Liver (tissue), 8 donors: ENCODE measurements at regions not wholly inside any gene's neighbourhood (a gene's known extent, or its start where the extent isn't known, plus 50 kb on each side); places are given as distances from the start of the nearest gene placed in this dataset.

ENCODE experiments used
- DNase-seq: peaks from one replicate; pipeline ENCODE4 v3.0.0-alpha.2; 2017; ENCODE audit warnings: low spot score
- H3K27ac ChIP-seq, 2 donors: one replicate each; pipeline ENCODE4 v1.7.0; 2013; ENCODE audit warnings: inconsistent platforms in 2 of 2, low read length in 2 of 2, control low read depth in 1 of 2, low read depth in 1 of 2, mild to moderate bottlenecking in 1 of 2
- H3K27me3 ChIP-seq, 4 donors: one replicate each; pipeline versions ENCODE4 v1.6.1 to v1.7.0; 2013; ENCODE audit warnings: low read length in 3 of 4, inconsistent platforms in 1 of 4, mild to moderate bottlenecking in 1 of 4, moderate library complexity in 1 of 4; ENCODE audit not compliant: control insufficient read depth in 4 of 4, insufficient read depth in 4 of 4
- H3K36me3 ChIP-seq, 4 donors: one replicate each; pipeline versions ENCODE4 v1.6.1 to v1.7.0; 2013; ENCODE audit warnings: low read length in 3 of 4, mild to moderate bottlenecking in 3 of 4, low read depth in 1 of 4, moderate library complexity in 1 of 4; ENCODE audit not compliant: control insufficient read depth in 4 of 4, insufficient read depth in 3 of 4
- H3K4me1 ChIP-seq, 4 donors: one replicate each; pipeline versions ENCODE4 v1.6.1 to v1.7.0; 2013; ENCODE audit warnings: low read length in 3 of 4, mild to moderate bottlenecking in 3 of 4, moderate library complexity in 1 of 4; ENCODE audit not compliant: control insufficient read depth in 4 of 4, insufficient read depth in 4 of 4
- H3K4me3 ChIP-seq, 3 donors: one replicate each; pipeline versions ENCODE4 v1.6.1 to v1.7.0; 2013; ENCODE audit warnings: low read length in 3 of 3, control low read depth in 1 of 3, low read depth in 1 of 3, mild to moderate bottlenecking in 1 of 3
- H3K9ac ChIP-seq, 2 donors: one replicate each; pipeline ENCODE4 v1.7.0; 2013; ENCODE audit warnings: low read length in 2 of 2, mild to moderate bottlenecking in 2 of 2, moderate library complexity in 2 of 2, control low read depth in 1 of 2, low read depth in 1 of 2
- H3K9me3 ChIP-seq, 4 donors: one replicate each; pipeline versions ENCODE4 v1.6.1 to v1.7.0; 2013; ENCODE audit warnings: low read length in 3 of 4; ENCODE audit not compliant: control insufficient read depth in 4 of 4
- EGR1 ChIP-seq, 2 donors: IDR thresholded peaks; 2 replicates each; pipeline ENCODE4 v1.6.1; 2016 to 2018; ENCODE audit warnings: antibody characterized with exemption in 2 of 2, low read depth in 2 of 2
- FOXA1 ChIP-seq: IDR thresholded peaks from 2 replicates; pipeline ENCODE4 v1.6.1; 2016; ENCODE audit warnings: antibody characterized with exemption
- FOXA2 ChIP-seq: IDR thresholded peaks from 2 replicates; pipeline ENCODE4 v1.6.1; 2016; ENCODE audit warnings: antibody characterized with exemption
- GABPA ChIP-seq, 2 donors: IDR thresholded peaks in 1 of 2; conservative IDR thresholded peaks in 1 of 2; 2 replicates each; pipeline ENCODE4 v1.6.1; 2016; ENCODE audit warnings: antibody characterized with exemption in 2 of 2, mild to moderate bottlenecking in 1 of 2, moderate library complexity in 1 of 2
- HNF4A ChIP-seq, 2 donors: conservative IDR thresholded peaks; 2 replicates each; pipeline ENCODE4 v1.6.1; 2016; ENCODE audit warnings: antibody characterized with exemption in 2 of 2, mild to moderate bottlenecking in 2 of 2
- HNF4G ChIP-seq: IDR thresholded peaks from 2 replicates; pipeline ENCODE4 v1.6.1; 2016; ENCODE audit warnings: antibody characterized with exemption
- JUND ChIP-seq, 2 donors: IDR thresholded peaks; 2 replicates each; pipeline ENCODE4 v1.6.1; 2016; ENCODE audit warnings: antibody characterized with exemption in 2 of 2
- NR2F2 ChIP-seq: IDR thresholded peaks from 2 replicates; pipeline ENCODE4 v1.6.1; 2016; ENCODE audit warnings: antibody characterized with exemption
- RAD21 ChIP-seq, 2 donors: IDR thresholded peaks; 2 replicates each; pipeline ENCODE4 v1.6.1; 2016; ENCODE audit warnings: antibody characterized with exemption in 2 of 2, mild to moderate bottlenecking in 2 of 2
- RXRA ChIP-seq, 2 donors: IDR thresholded peaks; 2 replicates each; pipeline ENCODE4 v1.6.1; 2017 to 2018; ENCODE audit warnings: antibody characterized with exemption in 2 of 2, mild to moderate bottlenecking in 1 of 2
- SP1 ChIP-seq: IDR thresholded peaks from 2 replicates; pipeline ENCODE4 v1.6.1; 2018; ENCODE audit warnings: antibody characterized with exemption, mild to moderate bottlenecking
- TAF1 ChIP-seq: conservative IDR thresholded peaks from 2 replicates; pipeline ENCODE4 v1.6.1; 2016; ENCODE audit warnings: antibody characterized with exemption, mild to moderate bottlenecking
- YY1 ChIP-seq: IDR thresholded peaks from 2 replicates; pipeline ENCODE4 v1.6.1; 2016; ENCODE audit warnings: antibody characterized with exemption, mild to moderate bottlenecking
- ZBTB33 ChIP-seq: IDR thresholded peaks from 2 replicates; pipeline ENCODE4 v1.6.1; 2016; ENCODE audit warnings: antibody characterized with exemption
- WGBS: extraction: QIAGEN DNeasy Blood & Tissue Kit; methylation state at CpG from one replicate; pipeline ENCODE4 v1.1.7; 2013; 5-methylcytosine and 5-hydroxymethylcytosine counted together
- TF ChIP-seq, protein P1 (sequence below): IDR thresholded peaks from 2 replicates; pipeline ENCODE4 v1.6.1; 2016; ENCODE audit warnings: antibody characterized with exemption
- TF ChIP-seq, protein P2 (sequence below): fragments of 150-350 bp; IDR thresholded peaks from 2 replicates; pipeline ENCODE4 v1.5.1; 2017; ENCODE audit warnings: improper control_type of control experiment, low read depth, low read length; ENCODE audit not compliant: missing input control
- donor health status: healthy.
- donor health status: healthy.
- donor health status: healthy.
- donor health status: healthy.
- donor health status: healthy.

GRCh38 chr12:88756153-88756552, 175.9 kb upstream of the KITLG start:
- Histone ChIP-seq H3K36me3 (no peaks in the 10 kb centered on the region), H3K4me1 (peaks cover 1 to 12% (median 5%) of the 10 kb centered on the region in 4 donors), H3K9me3 (no peaks in the 10 kb centered on the region), H3K9ac (no peak overlapping the region), H3K4me3 (no peak overlapping the region), H3K27me3 (no peaks in the 10 kb centered on the region), H3K27ac (no peak overlapping the region)
- TF ChIP-seq FOXA1: no peak
- no peak for TF ChIP-seq NR2F2
- TF ChIP-seq ZBTB33: no peak
- TF ChIP-seq HNF4A (conservative IDR thresholded peaks at IDR 0.05): no peak
- 91% methylated on average over 3 of the region's 3 CpGs for whole genome bisulfite sequencing
- no peak for DNase-seq

DNA sequence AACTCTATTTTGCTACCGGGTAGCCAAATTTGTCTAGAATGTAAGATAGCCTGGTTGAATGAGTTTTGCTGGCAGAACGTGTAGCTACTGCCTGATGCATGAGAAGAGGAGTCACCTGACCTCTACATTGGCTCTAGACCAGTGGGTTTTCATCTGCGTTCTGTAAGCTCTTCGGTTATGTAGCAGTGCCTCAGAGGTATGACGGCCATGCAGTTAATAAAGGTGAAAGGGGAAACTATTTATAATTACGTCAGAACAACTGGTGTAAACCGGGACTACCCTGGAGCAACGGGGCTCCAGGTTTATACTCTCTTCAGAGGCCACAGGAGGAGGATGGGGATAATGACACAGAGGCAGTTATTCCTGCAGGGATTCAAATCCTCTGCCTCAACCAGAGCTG, 173.4 kb upstream of the KITLG start:
- 95% methylated on average over 8 of the region's 8 CpGs for WGBS
- Histone ChIP-seq H3K27me3 (no peaks in the 10 kb centered on the region), H3K9ac (no peak overlapping the region), H3K27ac (no peak overlapping the region), H3K36me3 (no peaks in the 10 kb centered on the region), H3K4me1 (peaks cover 1 to 12% (median 5%) of the 10 kb centered on the region in 4 donors), H3K9me3 (no peaks in the 10 kb centered on the region), H3K4me3 (no peak overlapping the region)
- DNase-seq: no peak
- TF ChIP-seq NR2F2: no peak
- TF ChIP-seq TAF1: no peak

GRCh38 chr12:88753066-88753465, 172.8 kb upstream of the KITLG start:
- H3K9me3 ChIP-seq: no peaks in the 10 kb centered on the region
- H3K9ac ChIP-seq: no peak overlapping the region
- TF ChIP-seq SP1: no peak
- 85% methylated on average over 4 of the region's 4 CpGs for WGBS
- H3K36me3 ChIP-seq: no peaks in the 10 kb centered on the region
- no peak for DNase-seq
- no peak overlapping the region for H3K27ac ChIP-seq
- no peaks in the 10 kb centered on the region for H3K27me3 ChIP-seq
- peaks cover 1 to 12% (median 5%) of the 10 kb centered on the region in 4 donors for H3K4me1 ChIP-seq
- H3K4me3 ChIP-seq: no peak overlapping the region

DNA sequence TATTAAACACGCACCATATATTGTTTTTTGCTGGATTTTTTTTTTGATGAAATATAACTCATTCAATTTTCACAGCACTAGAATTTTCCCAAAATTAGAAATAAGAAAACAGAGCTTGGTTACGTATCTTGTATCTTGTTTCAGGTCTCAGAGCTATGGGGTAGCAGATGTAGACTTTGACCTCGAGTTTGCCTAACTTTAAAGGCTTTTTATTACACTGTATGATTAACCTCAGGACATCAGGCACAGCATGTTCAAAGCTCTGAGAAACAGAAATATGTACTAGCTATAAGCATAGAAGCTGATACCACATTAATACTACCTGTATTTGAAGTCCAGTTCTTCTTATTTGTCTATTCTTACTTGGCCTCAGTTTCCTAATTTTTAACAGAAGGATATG, 171.9 kb upstream of the KITLG start:
- Histone ChIP-seq H3K9ac (no peak overlapping the region), H3K4me3 (no peak overlapping the region), H3K36me3 (no peaks in the 10 kb centered on the region), H3K4me1 (peaks cover 1 to 19% (median 9%) of the 10 kb centered on the region in 4 donors), H3K27me3 (no peaks in the 10 kb centered on the region), H3K9me3 (no peaks in the 10 kb centered on the region), H3K27ac (no peak overlapping the region)
- 48% methylated on average over 3 of the region's 3 CpGs for WGBS
- no peak for DNase-seq
- peak; percentile 52 for TF ChIP-seq SP1
- TF ChIP-seq GABPA (IDR thresholded peaks at IDR 0.05 in 1 of 2, conservative IDR thresholded peaks at IDR 0.05 in 1 of 2): no peak
- peak; percentile 47 for TF ChIP-seq RXRA (IDR thresholded peaks at IDR 0.05)
- TF ChIP-seq YY1: no peak
- TF ChIP-seq, protein P1, sequence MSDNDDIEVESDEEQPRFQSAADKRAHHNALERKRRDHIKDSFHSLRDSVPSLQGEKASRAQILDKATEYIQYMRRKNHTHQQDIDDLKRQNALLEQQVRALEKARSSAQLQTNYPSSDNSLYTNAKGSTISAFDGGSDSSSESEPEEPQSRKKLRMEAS: no peak
- TF ChIP-seq JUND (IDR thresholded peaks at IDR 0.05): no peak
- no peak for TF ChIP-seq EGR1 (IDR thresholded peaks at IDR 0.05; ENCODE audit: low read depth in 2 of 2)
- TF ChIP-seq, protein P2, sequence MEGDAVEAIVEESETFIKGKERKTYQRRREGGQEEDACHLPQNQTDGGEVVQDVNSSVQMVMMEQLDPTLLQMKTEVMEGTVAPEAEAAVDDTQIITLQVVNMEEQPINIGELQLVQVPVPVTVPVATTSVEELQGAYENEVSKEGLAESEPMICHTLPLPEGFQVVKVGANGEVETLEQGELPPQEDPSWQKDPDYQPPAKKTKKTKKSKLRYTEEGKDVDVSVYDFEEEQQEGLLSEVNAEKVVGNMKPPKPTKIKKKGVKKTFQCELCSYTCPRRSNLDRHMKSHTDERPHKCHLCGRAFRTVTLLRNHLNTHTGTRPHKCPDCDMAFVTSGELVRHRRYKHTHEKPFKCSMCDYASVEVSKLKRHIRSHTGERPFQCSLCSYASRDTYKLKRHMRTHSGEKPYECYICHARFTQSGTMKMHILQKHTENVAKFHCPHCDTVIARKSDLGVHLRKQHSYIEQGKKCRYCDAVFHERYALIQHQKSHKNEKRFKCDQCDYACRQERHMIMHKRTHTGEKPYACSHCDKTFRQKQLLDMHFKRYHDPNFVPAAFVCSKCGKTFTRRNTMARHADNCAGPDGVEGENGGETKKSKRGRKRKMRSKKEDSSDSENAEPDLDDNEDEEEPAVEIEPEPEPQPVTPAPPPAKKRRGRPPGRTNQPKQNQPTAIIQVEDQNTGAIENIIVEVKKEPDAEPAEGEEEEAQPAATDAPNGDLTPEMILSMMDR: no peak
- TF ChIP-seq FOXA2: no peak
- TF ChIP-seq HNF4G: peak; percentile 56
- no peak for TF ChIP-seq TAF1
- TF ChIP-seq RAD21 (IDR thresholded peaks at IDR 0.05): peak; percentile 6 to 8
- TF ChIP-seq ZBTB33: no peak
- TF ChIP-seq HNF4A (conservative IDR thresholded peaks at IDR 0.05): peak; percentile 79 to 82
- no peak for TF ChIP-seq FOXA1
